ENCODE measurements at regions not wholly inside any gene's neighbourhood (a gene's known extent, or its start where the extent isn't known, plus 50 kb on each side); places are given as distances from the start of the nearest gene placed in this dataset.

GRCh38 chr3:5663601-5664000, 476.1 kb downstream of the EDEM1 start:
- no peaks in the 10 kb centered on the region for H3K36me3 ChIP-seq (ENCODE audit: low read depth, missing control alignments)
- H3K9me3 ChIP-seq, result no peaks in the 10 kb centered on the region
- H3K4me1 ChIP-seq, result no peaks in the 10 kb centered on the region
- intact Hi-C loops (cut with DNase I; ENCODE audit: low total_unique reads), result no loop called here
- DNase-seq, result no peak
- no peak for TF ChIP-seq POLR2A (IDR thresholded peaks at IDR 0.05)
- TF ChIP-seq CTCF (IDR thresholded peaks at IDR 0.05), result no peak
- H3K4me3 ChIP-seq, result no peak overlapping the region
- no peaks in the 10 kb centered on the region for H3K27me3 ChIP-seq
- H3K27ac ChIP-seq, result no peak overlapping the region
- 83 to 96% methylated on average over 1 of the region's 1 CpG for WGBS, 2 donors

DNA sequence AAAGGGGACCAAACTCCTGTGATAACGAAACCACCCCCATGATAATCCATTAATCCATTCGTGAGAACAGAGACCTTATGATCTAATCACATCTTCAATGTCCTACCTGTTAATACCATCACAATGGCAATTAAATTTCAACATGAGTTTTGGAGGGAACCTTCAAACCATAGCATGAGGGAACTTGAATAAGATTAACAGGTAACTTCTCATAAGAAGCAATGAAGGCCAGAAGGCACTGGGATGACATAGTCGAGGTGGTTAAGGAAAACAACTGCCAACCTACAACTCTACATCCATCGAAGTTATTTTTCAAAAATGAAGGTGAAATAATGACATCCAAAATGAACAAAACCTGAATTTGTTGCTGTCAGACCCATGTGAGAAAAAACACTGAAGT, 478.9 kb downstream of the EDEM1 start:
- no peaks in the 10 kb centered on the region for H3K27me3 ChIP-seq
- H3K27ac ChIP-seq, result no peak overlapping the region
- H3K9me3 ChIP-seq, result no peaks in the 10 kb centered on the region
- intact Hi-C loops (cut with DNase I; ENCODE audit: low total_unique reads), result no loop called here
- H3K36me3 ChIP-seq (ENCODE audit: low read depth, missing control alignments), result no peaks in the 10 kb centered on the region
- no peak for TF ChIP-seq POLR2A (IDR thresholded peaks at IDR 0.05)
- no peak for TF ChIP-seq CTCF (IDR thresholded peaks at IDR 0.05)
- 82 to 84% methylated on average over 4 of the region's 4 CpGs for WGBS, 2 donors
- H3K4me1 ChIP-seq, result no peaks in the 10 kb centered on the region
- H3K4me3 ChIP-seq, result no peak overlapping the region
- no peak for DNase-seq

DNA sequence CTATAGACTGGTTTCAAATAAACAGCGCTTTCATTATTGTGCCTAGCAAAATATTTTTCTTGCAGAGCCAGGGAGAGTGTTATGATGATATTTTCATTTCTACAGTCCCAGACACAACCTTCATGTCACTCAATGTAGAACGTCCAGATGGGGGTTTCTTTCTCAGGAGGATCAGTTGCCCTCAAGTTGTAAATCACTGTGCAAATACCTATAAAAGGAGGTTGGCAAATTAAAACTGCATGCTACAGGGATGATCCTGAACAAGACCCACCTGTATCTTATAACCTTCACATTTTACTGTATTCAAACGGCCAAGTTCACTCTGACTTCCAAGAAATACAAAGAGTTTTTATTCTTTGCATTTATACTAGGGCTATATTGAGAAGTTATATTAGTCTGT, 486.0 kb downstream of the EDEM1 start:
- WGBS, 2 donors, result 82 to 90% methylated on average over 3 of the region's 3 CpGs
- TF ChIP-seq POLR2A (IDR thresholded peaks at IDR 0.05) (no peak), CTCF (IDR thresholded peaks at IDR 0.05) (no peak)
- no peaks in the 10 kb centered on the region for H3K9me3 ChIP-seq
- no peaks in the 10 kb centered on the region for H3K27me3 ChIP-seq
- no peak overlapping the region for H3K4me3 ChIP-seq
- H3K4me1 ChIP-seq, result no peaks in the 10 kb centered on the region
- intact Hi-C loops (cut with DNase I; ENCODE audit: low total_unique reads), result no loop called here
- H3K27ac ChIP-seq, result no peak overlapping the region
- DNase-seq, result no peak
- H3K36me3 ChIP-seq (ENCODE audit: low read depth, missing control alignments), result no peaks in the 10 kb centered on the region

- no peak for TF ChIP-seq CTCF (IDR thresholded peaks at IDR 0.05)
- Histone ChIP-seq H3K4me3 (no peak overlapping the region), H3K27ac (no peak overlapping the region), H3K9me3 (no peaks in the 10 kb centered on the region), H3K36me3 (ENCODE audit: low read depth, missing control alignments) (no peaks in the 10 kb centered on the region), H3K4me1 (no peaks in the 10 kb centered on the region), H3K27me3 (no peaks in the 10 kb centered on the region)
- 79 to 86% methylated on average over 3 of the region's 3 CpGs for WGBS, 2 donors
- intact Hi-C loops (cut with DNase I; ENCODE audit: low total_unique reads), result no loop called here
- DNase-seq, result no peak
These were observed 487.8 kb downstream of the EDEM1 start for GRCh38 chr3:5675319-5675718.

GRCh38 chr3:5677555-5677954, 490.0 kb downstream of the EDEM1 start:
- Histone ChIP-seq H3K4me1 (no peaks in the 10 kb centered on the region), H3K27ac (no peak overlapping the region), H3K9me3 (no peaks in the 10 kb centered on the region), H3K36me3 (ENCODE audit: low read depth, missing control alignments) (no peaks in the 10 kb centered on the region), H3K27me3 (no peaks in the 10 kb centered on the region), H3K4me3 (no peak overlapping the region)
- intact Hi-C loops (cut with DNase I; ENCODE audit: low total_unique reads), result no loop called here
- TF ChIP-seq CTCF (IDR thresholded peaks at IDR 0.05) (no peak), POLR2A (IDR thresholded peaks at IDR 0.05) (no peak)
- WGBS, 2 donors, result 78 to 93% methylated on average over 6 of the region's 6 CpGs
- DNase-seq, result no peak

All from testis (tissue), 2 donors.